Stimulated activated CD4-positive, alpha-beta T cell treated with anti-CD3 and anti-CD28 coated beads, Interleukin-4, amount 100 ng/mL, for 48 hours (primary cell): ENCODE measurements at regions not wholly inside any gene's neighbourhood (a gene's known extent, or its start where the extent isn't known, plus 50 kb on each side); places are given as distances from the start of the nearest gene placed in this dataset.
"Not testable (repeated sequence)": the region's sequence is repeated elsewhere in the genome, so short reads cannot be mapped to it uniquely, and the experiment has no call there.

ENCODE experiments used
- DNase-seq, 2 donors: peaks; one replicate each; pipeline ENCODE4 v3.0.0-alpha.2; 2020; ENCODE audit warnings: low read depth in 2 of 2

GRCh38 chr6:91940801-91941200 is 1353.9 kb upstream of the MAP3K7 start:
- no peak for DNase-seq

- DNase-seq, result no peak
These were observed 1340.0 kb upstream of the MAP3K7 start for GRCh38 chr6:91926827-91927226.

- DNase-seq, result no peak
These were observed 1339.5 kb upstream of the MAP3K7 start for GRCh38 chr6:91926361-91926760.

- DNase-seq, result no peak
These were observed 1325.1 kb upstream of the MAP3K7 start for GRCh38 chr6:91911945-91912344.

- no peak for DNase-seq
These were observed 1317.8 kb upstream of the MAP3K7 start for GRCh38 chr6:91904586-91905164.

- DNase-seq, result no peak
These were observed 1308.9 kb upstream of the MAP3K7 start for GRCh38 chr6:91895599-91896285.

GRCh38 chr6:91886183-91886795 is 1299.4 kb upstream of the MAP3K7 start:
- no peak for DNase-seq

- DNase-seq, result not testable (repeated sequence)
These were observed 1294.9 kb upstream of the MAP3K7 start for GRCh38 chr6:91881791-91882190.

GRCh38 chr6:91879386-91879995 is 1292.6 kb upstream of the MAP3K7 start:
- no peak for DNase-seq

GRCh38 chr6:91877994-91878393 is 1291.1 kb upstream of the MAP3K7 start:
- DNase-seq, result no peak

- no peak for DNase-seq
These were observed 1288.1 kb upstream of the MAP3K7 start for GRCh38 chr6:91874971-91875370.

- no peak for DNase-seq
These were observed 1281.8 kb upstream of the MAP3K7 start for GRCh38 chr6:91868539-91869202.

GRCh38 chr6:91865889-91866288 is 1279.0 kb upstream of the MAP3K7 start:
- no peak for DNase-seq

- no peak for DNase-seq
These were observed 1278.0 kb upstream of the MAP3K7 start for GRCh38 chr6:91864911-91865310.

- DNase-seq, result no peak
These were observed 1273.9 kb upstream of the MAP3K7 start for GRCh38 chr6:91860541-91861335.

GRCh38 chr6:91852252-91852651 is 1265.4 kb upstream of the MAP3K7 start:
- DNase-seq, result no peak

GRCh38 chr6:91834813-91835212 is 1247.9 kb upstream of the MAP3K7 start:
- DNase-seq, result no peak

GRCh38 chr6:91827151-91827550 is 1240.3 kb upstream of the MAP3K7 start:
- no peak for DNase-seq

- no peak for DNase-seq
These were observed 1239.3 kb upstream of the MAP3K7 start for GRCh38 chr6:91826128-91826527.

GRCh38 chr6:91824331-91824730 is 1237.5 kb upstream of the MAP3K7 start:
- no peak for DNase-seq

- DNase-seq, result no peak
These were observed 1235.7 kb upstream of the MAP3K7 start for GRCh38 chr6:91822581-91822980.

- no peak for DNase-seq
These were observed 1229.5 kb upstream of the MAP3K7 start for GRCh38 chr6:91816335-91816734.
